Nephron progenitor cell (in vitro differentiated cells): ENCODE measurements at regions not wholly inside any gene's neighbourhood (a gene's known extent, or its start where the extent isn't known, plus 50 kb on each side); places are given as distances from the start of the nearest gene placed in this dataset.

Experiments
- DNase-seq: peaks from one replicate; pipeline ENCODE4 v3.0.0; 2021
- H3K27ac Mint-ChIP-seq: 2 replicates; pipeline ENCODE4 v1.8.0; 2021; ENCODE audit warnings: mild to moderate bottlenecking, moderate library complexity, mixed read lengths
- H3K27me3 Mint-ChIP-seq: 2 replicates; pipeline ENCODE4 v1.8.0; 2021; ENCODE audit warnings: mild to moderate bottlenecking, low read depth, mixed read lengths; ENCODE audit not compliant: poor library complexity
- H3K36me3 Mint-ChIP-seq: 2 replicates; pipeline ENCODE4 v1.8.0; 2021; ENCODE audit warnings: low read depth, mixed read lengths
- H3K4me1 Mint-ChIP-seq: 2 replicates; pipeline ENCODE4 v1.8.0; 2021; ENCODE audit warnings: mixed read lengths
- H3K4me3 Mint-ChIP-seq: 2 replicates; pipeline ENCODE4 v1.8.0; 2021; ENCODE audit warnings: mild to moderate bottlenecking, moderate library complexity, mixed read lengths
- H3K9me3 Mint-ChIP-seq: 2 replicates; pipeline ENCODE4 v1.8.0; 2021; ENCODE audit warnings: mild to moderate bottlenecking, moderate library complexity, mixed read lengths
- TF ChIP-seq, protein P1 (sequence below): fragments of 200-600 bp; sonication (generic); IDR thresholded peaks from 2 replicates; pipeline ENCODE4 v1.5.0; 2021; ENCODE audit warnings: antibody characterized with exemption

DNA sequence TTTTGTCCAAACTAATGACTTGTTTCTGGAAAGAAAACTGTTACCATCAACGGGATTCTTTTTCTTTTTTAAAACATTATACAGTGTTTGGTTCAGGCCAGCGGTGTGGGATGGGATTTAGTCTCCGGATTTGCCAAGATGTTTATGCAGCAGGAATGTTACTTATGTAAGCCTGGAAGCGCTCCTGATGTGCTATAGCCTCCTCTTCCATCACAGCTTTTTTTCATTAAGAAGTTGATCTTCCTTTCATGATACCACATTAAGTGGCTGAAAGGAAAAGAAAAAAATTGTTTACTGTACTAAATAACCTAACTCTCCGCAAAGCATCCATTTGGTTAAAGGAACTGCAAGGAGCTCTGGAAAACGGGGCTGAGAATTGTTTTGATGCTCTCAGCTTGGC lies 120.5 kb upstream of the ALDH1A3 start:
- TF ChIP-seq, protein P1, sequence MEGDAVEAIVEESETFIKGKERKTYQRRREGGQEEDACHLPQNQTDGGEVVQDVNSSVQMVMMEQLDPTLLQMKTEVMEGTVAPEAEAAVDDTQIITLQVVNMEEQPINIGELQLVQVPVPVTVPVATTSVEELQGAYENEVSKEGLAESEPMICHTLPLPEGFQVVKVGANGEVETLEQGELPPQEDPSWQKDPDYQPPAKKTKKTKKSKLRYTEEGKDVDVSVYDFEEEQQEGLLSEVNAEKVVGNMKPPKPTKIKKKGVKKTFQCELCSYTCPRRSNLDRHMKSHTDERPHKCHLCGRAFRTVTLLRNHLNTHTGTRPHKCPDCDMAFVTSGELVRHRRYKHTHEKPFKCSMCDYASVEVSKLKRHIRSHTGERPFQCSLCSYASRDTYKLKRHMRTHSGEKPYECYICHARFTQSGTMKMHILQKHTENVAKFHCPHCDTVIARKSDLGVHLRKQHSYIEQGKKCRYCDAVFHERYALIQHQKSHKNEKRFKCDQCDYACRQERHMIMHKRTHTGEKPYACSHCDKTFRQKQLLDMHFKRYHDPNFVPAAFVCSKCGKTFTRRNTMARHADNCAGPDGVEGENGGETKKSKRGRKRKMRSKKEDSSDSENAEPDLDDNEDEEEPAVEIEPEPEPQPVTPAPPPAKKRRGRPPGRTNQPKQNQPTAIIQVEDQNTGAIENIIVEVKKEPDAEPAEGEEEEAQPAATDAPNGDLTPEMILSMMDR = no peak
- no peak for DNase-seq
- Mint-ChIP-seq H3K4me3 (no peak overlapping the region), H3K27ac (peak overlapping the region; percentile 55), H3K27me3 (peaks cover 6% of the 10 kb centered on the region), H3K9me3 (peaks cover 6% of the 10 kb centered on the region), H3K4me1 (peaks cover 38% of the 10 kb centered on the region), H3K36me3 (no peaks in the 10 kb centered on the region)

GRCh38 chr15:100759698-100760356 lies 119.8 kb upstream of the ALDH1A3 start:
- peak overlapping the region; percentile 34 for H3K4me3 Mint-ChIP-seq
- peaks cover 2% of the 10 kb centered on the region for H3K9me3 Mint-ChIP-seq
- H3K27ac Mint-ChIP-seq = peak overlapping the region; percentile 55
- H3K27me3 Mint-ChIP-seq = peaks cover 5% of the 10 kb centered on the region
- TF ChIP-seq, protein P1 = no peak
- DNase-seq = no peak
- H3K4me1 Mint-ChIP-seq = peaks cover 41% of the 10 kb centered on the region
- no peaks in the 10 kb centered on the region for H3K36me3 Mint-ChIP-seq

- no peaks in the 10 kb centered on the region for H3K36me3 Mint-ChIP-seq
- no peak for DNase-seq
- no peaks in the 10 kb centered on the region for H3K9me3 Mint-ChIP-seq
- H3K4me1 Mint-ChIP-seq = peaks cover 46% of the 10 kb centered on the region
- no peak overlapping the region for H3K4me3 Mint-ChIP-seq
- H3K27ac Mint-ChIP-seq = no peak overlapping the region
- TF ChIP-seq, protein P1 = no peak
- peaks cover 2% of the 10 kb centered on the region for H3K27me3 Mint-ChIP-seq
Observed at GRCh38 chr15:100760357-100760903, 119.2 kb upstream of the ALDH1A3 start.

- no peak for DNase-seq
- H3K27me3 Mint-ChIP-seq = peaks cover 2% of the 10 kb centered on the region
- no peaks in the 10 kb centered on the region for H3K36me3 Mint-ChIP-seq
- no peak overlapping the region for H3K4me3 Mint-ChIP-seq
- peaks cover 52% of the 10 kb centered on the region for H3K4me1 Mint-ChIP-seq
- TF ChIP-seq, protein P1 = no peak
- H3K27ac Mint-ChIP-seq = no peak overlapping the region
- no peaks in the 10 kb centered on the region for H3K9me3 Mint-ChIP-seq
Observed at GRCh38 chr15:100761290-100761935, 118.2 kb upstream of the ALDH1A3 start.

DNA sequence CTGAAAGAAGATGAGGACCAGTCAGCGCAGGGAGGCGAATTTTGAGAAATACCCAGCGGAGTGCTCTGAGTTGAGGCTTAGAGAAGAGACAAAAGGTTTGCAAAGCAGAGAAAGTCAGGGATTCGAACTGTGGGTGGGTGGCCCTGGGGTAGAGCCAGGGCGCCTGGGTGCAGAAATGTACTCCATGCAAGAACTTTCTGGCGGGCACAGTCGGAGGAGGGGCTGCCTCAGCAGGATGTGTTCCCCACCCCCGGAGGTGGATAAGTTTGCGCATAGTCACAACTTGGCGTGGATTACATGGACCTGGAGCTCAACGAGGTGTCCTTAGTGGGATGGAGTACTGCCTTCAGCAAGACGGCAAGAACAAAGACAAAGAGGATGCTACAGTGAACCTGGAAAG lies 117.3 kb upstream of the ALDH1A3 start:
- Mint-ChIP-seq H3K27me3 (peaks cover 2% of the 10 kb centered on the region), H3K4me3 (no peak overlapping the region), H3K4me1 (peaks cover 54% of the 10 kb centered on the region), H3K36me3 (no peaks in the 10 kb centered on the region), H3K27ac (no peak overlapping the region), H3K9me3 (no peaks in the 10 kb centered on the region)
- TF ChIP-seq, protein P1 = no peak
- no peak for DNase-seq
